GM19043 (cell line): ENCODE measurements at regions not wholly inside any gene's neighbourhood (a gene's known extent, or its start where the extent isn't known, plus 50 kb on each side); places are given as distances from the start of the nearest gene placed in this dataset.

Experiments
- ATAC-seq: cut with Tn5 transposase; IDR thresholded peaks from one replicate; pipeline ENCODE4 v1.9.1; 2021; ENCODE audit warnings: low read depth; ENCODE audit not compliant: unreplicated experiment

DNA sequence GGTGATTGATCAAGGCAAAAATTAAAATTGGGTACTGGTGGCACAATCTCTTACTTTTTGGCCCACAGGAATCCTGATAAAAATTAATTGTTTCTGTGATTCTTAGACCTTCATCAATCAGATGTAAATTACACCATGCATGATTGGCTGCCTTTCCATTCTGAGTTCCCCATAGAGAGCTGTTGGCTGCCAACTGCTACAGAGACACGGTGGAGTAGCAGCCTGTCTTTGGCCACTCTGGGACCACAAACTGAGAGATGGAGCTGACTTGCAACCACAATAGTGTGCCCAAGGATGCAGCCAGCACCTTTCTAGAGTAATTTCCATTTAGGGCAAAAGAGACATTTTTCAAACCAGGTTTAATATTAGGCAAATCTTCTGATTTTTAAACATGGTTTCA lies 274.3 kb upstream of the MMS22L start:
- no peak for ATAC-seq

- ATAC-seq: no peak
Observed at GRCh38 chr6:97563529-97563928, 280.5 kb upstream of the MMS22L start.

DNA sequence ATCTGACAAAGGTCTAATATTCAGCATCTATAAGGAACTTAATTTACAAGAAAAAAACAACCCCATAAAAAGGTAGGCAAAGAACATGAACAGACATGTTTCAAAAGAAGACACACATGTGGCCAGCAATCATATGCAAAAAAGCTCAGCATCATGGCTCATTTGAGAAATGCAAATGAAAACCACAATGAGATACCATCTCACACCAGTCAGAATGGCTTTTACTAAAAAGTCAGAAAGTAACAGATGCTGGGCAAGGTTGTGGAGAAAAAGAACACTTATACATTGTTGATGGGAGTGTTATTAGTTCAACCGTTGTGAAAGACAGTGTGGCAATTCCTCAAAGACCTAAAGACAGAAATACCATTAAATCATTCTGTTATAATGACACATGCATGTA lies 289.9 kb upstream of the MMS22L start:
- ATAC-seq: no peak

- ATAC-seq: no peak
Observed at GRCh38 chr6:97586344-97586743, 303.3 kb upstream of the MMS22L start.

GRCh38 chr6:97591955-97592354 lies 308.9 kb upstream of the MMS22L start:
- ATAC-seq: no peak

GRCh38 chr6:97594844-97595243 lies 311.8 kb upstream of the MMS22L start:
- no peak for ATAC-seq

- ATAC-seq: no peak
Observed at GRCh38 chr6:97621111-97621510, 338.1 kb upstream of the MMS22L start.

- no peak for ATAC-seq
Observed at GRCh38 chr6:97626671-97627441, 343.8 kb upstream of the MMS22L start.

DNA sequence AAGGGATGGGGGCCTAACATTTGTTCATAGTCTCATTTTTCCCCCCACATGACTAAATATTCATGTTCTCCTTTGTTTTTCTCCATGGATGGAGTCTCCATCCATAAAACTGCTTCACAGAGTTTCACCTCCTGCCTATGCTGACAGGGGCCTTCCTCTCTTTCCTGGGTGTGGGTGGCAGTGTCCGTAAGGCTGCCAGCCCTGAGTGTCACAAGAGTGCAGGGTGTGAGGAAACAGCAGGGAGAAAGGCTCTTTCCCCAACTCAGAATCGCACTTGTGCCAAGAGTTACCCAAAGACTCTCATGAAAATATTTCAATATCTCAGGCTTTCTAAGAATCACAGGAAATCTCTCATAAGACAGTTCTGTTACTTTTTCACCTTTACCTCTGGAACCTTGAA lies 346.2 kb upstream of the MMS22L start:
- no peak for ATAC-seq

GRCh38 chr6:97630604-97631003 lies 347.6 kb upstream of the MMS22L start:
- ATAC-seq: no peak

DNA sequence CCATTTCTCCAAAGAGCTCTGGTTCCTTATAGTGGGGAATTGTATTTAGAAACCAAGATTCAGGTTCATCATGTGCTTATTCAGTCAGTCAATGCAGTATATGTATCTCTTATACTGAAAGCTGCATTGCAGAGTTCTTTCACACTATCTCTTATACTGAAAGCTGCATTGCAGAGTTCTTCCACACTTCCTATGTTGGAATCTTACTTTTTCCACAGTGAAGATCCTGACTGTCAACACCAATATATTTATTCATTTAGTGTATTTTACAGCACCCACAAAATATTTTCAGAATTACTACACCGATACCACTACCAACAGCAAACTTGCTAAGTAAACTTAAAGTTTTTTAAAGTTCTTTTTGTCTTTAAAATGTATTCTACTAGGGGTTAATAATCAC lies 349.3 kb upstream of the MMS22L start:
- ATAC-seq: no peak

- no peak for ATAC-seq
Observed at GRCh38 chr6:97639702-97640101, 356.7 kb upstream of the MMS22L start.

DNA sequence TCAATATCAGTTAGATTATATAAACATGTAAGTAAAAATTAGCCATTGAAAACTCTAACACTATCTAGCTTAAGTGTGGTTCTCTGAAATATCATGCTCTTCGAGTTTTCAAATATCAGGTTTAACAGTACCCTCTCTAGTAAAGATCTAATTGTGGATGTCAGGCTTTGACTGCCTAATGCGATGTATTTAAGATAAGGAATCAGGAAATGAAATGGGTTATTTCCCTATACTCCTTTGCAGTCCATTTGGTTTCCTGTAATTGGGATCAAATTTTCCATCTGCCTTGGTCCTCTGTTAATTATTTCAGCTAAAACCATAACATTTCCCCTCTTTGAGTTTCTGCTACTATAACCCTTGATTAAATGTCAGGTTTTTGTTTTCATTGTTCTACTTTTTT lies 361.3 kb upstream of the MMS22L start:
- ATAC-seq: no peak

DNA sequence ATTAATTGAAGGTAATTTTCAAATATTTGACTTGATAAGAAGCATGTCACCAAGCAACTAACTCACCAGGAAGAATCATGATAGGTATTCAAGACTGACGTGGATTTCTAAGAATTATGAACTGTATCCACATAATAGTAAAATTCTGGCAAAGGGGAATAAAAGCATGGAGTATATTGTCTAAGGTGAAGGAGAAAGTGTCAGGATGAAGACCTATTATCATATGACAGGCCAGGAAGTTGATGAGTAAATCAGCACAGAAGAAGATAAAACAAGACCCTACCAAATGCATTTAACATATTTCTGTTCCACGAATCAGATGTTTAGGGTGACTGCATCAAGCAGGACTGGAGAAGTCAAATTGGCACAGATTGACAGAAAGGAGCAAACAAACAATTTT lies 362.7 kb upstream of the MMS22L start:
- no peak for ATAC-seq

DNA sequence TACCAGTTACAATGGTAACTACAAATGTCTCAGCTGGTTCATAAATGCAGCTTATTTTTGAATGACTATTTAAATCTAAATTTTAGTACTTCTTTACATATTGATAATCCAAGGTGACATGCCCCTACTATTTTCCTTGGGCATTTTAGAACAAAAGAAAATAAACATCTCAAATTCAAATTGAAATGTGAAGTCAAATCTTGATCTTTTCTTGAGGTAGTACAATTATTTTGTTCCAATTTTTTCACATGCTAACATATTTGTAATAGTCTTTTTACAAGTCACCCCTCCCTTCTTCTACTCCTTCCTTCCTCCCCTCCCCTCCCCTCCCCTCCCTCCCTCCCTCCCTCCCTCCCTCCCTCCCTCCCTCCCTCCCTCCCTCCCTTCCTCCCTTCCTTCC lies 370.1 kb upstream of the MMS22L start:
- ATAC-seq: no peak

GRCh38 chr6:97653517-97653916 lies 370.5 kb upstream of the MMS22L start:
- no peak for ATAC-seq

GRCh38 chr6:97654674-97655073 lies 371.7 kb upstream of the MMS22L start:
- no peak for ATAC-seq

DNA sequence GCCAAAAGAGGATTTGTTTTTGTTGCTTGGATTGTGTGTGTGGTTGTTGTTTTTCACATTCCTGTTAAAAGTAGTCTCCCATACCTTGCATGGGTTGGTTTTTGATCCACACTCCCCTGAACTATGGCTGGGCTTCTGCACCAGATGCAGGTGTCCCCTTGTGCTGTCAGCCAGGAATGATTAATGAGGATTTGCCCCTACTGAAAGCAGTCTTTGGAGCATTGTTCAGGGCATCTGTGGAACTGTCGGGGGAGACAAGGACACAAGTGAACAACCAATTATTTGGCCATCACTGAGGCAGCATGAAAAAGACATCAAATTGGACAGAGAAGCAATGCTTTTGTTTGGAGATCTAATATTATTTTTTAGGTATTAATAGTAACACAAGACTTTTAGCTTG lies 373.2 kb upstream of the MMS22L start:
- no peak for ATAC-seq

- no peak for ATAC-seq
Observed at GRCh38 chr6:97656706-97657350, 373.8 kb upstream of the MMS22L start.

DNA sequence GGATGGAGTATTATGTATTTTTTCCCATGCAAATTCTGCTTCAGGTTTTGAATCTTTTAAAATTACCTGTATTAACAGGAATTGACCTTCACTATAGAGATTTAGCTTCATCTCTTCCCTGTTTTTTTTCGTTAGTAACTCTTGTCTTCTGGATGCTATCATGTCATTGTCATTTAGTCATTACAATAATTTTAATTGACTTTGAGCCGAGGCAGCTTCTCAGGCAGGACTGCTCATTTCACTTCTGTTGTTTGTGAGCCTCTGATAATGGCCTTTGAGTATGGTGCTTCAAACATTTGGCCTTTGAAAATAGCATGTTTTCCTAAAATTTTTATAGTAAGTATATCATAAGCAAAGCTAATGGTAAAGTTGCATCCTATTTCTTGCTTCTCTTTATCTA lies 375.1 kb upstream of the MMS22L start:
- no peak for ATAC-seq

DNA sequence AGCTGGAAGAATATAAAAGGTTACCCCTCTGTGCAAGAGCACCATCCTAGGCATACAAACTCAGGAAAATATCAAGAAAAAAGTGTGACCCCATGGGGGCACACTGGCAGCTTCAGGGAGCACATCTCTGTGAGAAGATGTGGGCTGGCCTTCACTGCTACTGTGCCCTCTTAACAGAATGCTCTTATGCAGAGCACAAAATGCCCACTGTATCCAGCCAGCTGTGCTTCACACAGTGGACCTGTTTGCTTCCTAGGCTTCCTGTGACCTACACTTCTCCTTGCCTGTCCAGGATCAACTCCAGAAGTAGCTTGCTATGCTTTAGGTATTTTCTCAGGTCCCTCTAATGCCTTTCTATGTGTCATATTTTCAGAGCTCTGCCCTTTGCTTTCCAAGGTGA lies 380.2 kb upstream of the MMS22L start:
- ATAC-seq: no peak

DNA sequence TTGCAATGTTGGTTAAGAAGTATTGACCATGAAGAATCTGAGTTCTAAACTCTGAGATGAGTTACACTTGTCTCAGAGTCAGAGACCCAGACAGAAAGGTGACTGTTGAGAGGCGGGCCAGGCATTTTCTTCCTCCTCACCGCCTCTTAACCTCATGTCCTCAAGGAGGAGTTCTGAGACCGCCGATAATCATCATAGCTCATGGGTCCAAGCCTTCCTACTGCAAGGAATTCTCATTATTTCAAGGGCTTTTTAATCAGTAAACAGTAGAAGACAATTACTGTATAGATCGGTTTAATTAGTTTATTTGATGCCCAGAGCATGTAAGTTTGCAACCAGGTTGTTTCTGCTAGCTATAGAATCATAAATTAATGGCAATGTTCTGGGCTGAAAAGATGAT lies 382.4 kb upstream of the MMS22L start:
- ATAC-seq: no peak
